ENCODE measurements at regions not wholly inside any gene's neighbourhood (a gene's known extent, or its start where the extent isn't known, plus 50 kb on each side); places are given as distances from the start of the nearest gene placed in this dataset.

GRCh38 chr2:76387294-76387693 lies 676.6 kb upstream of the GCFC2 start:
- H3K4me3 ChIP-seq (ENCODE audit: low read depth in 2 of 2, low read length in 1 of 2) = no peak overlapping the region
- no peak for DNase-seq
- H3K4me2 ChIP-seq = no peak overlapping the region
- WGBS (ENCODE audit: low lambda C conversion rate) = 10% methylated on average over 1 of the region's 1 CpG
- no peak overlapping the region for H2AFZ ChIP-seq (ENCODE audit: low read depth)
- no peaks in the 10 kb centered on the region for H3K79me2 ChIP-seq (ENCODE audit: insufficient read depth)
- H3K4me1 ChIP-seq (ENCODE audit: control insufficient read depth in 1 of 2, insufficient read depth in 2 of 2, low read depth in 1 of 2, low read length in 1 of 2) = no peaks in the 10 kb centered on the region; a peak in 1 of 4 replicates
- CTCF ChIA-PET = no interaction called here
- H3K9me3 ChIP-seq = no peaks in the 10 kb centered on the region
- H3F3A ChIP-seq (replicated peaks; ENCODE audit: insufficient read depth) = no peaks in the 10 kb centered on the region
- H4K20me1 ChIP-seq (ENCODE audit: insufficient read depth) = no peaks in the 10 kb centered on the region
- no peak overlapping the region for H3K9ac ChIP-seq
- no peak for TF ChIP-seq NFIC (IDR thresholded peaks at IDR 0.05; ENCODE audit: borderline replicate concordance)
- TF ChIP-seq USF1 (IDR thresholded peaks at IDR 0.05; ENCODE audit: borderline replicate concordance, low read depth) = no peak
- TF ChIP-seq TEAD4 (IDR thresholded peaks at IDR 0.05; ENCODE audit: borderline replicate concordance, insufficient read depth) = no peak
- no peak for TF ChIP-seq FOSL2 (IDR thresholded peaks at IDR 0.05; ENCODE audit: borderline replicate concordance, low read depth)
- TF ChIP-seq TCF12 (IDR thresholded peaks at IDR 0.05) = no peak
- no peak for TF ChIP-seq REST (IDR thresholded peaks at IDR 0.05; ENCODE audit: low read depth, low read length)
- TF ChIP-seq JUND (IDR thresholded peaks at IDR 0.05) = no peak
- TF ChIP-seq ZBTB33 (IDR thresholded peaks at IDR 0.05; ENCODE audit: borderline replicate concordance, low read depth) = no peak
- TF ChIP-seq CHD2 (IDR thresholded peaks at IDR 0.05; ENCODE audit: low read length, partially characterized antibody) = no peak
- no peak for TF ChIP-seq GABPA (IDR thresholded peaks at IDR 0.05; ENCODE audit: low read depth)
- TF ChIP-seq, protein P1, sequence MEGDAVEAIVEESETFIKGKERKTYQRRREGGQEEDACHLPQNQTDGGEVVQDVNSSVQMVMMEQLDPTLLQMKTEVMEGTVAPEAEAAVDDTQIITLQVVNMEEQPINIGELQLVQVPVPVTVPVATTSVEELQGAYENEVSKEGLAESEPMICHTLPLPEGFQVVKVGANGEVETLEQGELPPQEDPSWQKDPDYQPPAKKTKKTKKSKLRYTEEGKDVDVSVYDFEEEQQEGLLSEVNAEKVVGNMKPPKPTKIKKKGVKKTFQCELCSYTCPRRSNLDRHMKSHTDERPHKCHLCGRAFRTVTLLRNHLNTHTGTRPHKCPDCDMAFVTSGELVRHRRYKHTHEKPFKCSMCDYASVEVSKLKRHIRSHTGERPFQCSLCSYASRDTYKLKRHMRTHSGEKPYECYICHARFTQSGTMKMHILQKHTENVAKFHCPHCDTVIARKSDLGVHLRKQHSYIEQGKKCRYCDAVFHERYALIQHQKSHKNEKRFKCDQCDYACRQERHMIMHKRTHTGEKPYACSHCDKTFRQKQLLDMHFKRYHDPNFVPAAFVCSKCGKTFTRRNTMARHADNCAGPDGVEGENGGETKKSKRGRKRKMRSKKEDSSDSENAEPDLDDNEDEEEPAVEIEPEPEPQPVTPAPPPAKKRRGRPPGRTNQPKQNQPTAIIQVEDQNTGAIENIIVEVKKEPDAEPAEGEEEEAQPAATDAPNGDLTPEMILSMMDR (IDR thresholded peaks at IDR 0.05) = no peak
- TF ChIP-seq MEF2A (IDR thresholded peaks at IDR 0.05; ENCODE audit: borderline replicate concordance, low read depth) = no peak
- no peak for TF ChIP-seq RCOR1 (IDR thresholded peaks at IDR 0.05; ENCODE audit: low read length)
- TF ChIP-seq ELF1 (IDR thresholded peaks at IDR 0.05) = no peak
- TF ChIP-seq EP300 (IDR thresholded peaks at IDR 0.05; ENCODE audit: borderline replicate concordance in 1 of 2, low read depth in 1 of 2, low read length in 1 of 2) = no peak
- no peak for TF ChIP-seq TAF1 (IDR thresholded peaks at IDR 0.05; ENCODE audit: borderline replicate concordance, low read depth, low read length)
- TF ChIP-seq RAD21 (IDR thresholded peaks at IDR 0.05; ENCODE audit: low read length) = no peak
- TF ChIP-seq, protein P2, sequence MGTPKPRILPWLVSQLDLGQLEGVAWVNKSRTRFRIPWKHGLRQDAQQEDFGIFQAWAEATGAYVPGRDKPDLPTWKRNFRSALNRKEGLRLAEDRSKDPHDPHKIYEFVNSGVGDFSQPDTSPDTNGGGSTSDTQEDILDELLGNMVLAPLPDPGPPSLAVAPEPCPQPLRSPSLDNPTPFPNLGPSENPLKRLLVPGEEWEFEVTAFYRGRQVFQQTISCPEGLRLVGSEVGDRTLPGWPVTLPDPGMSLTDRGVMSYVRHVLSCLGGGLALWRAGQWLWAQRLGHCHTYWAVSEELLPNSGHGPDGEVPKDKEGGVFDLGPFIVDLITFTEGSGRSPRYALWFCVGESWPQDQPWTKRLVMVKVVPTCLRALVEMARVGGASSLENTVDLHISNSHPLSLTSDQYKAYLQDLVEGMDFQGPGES (IDR thresholded peaks at IDR 0.05; ENCODE audit: low read depth, low read length) = no peak
- TF ChIP-seq FOXJ3 (CRISPR knock-in tag; IDR thresholded peaks at IDR 0.05) = no peak
- no peaks in the 10 kb centered on the region for H3K27me3 ChIP-seq (ENCODE audit: insufficient read depth)
- H3K36me3 ChIP-seq (replicated peaks in 1 of 2; ENCODE audit: control insufficient read depth in 1 of 2, insufficient read depth in 2 of 2, low read length in 1 of 2) = no peaks in the 10 kb centered on the region
- no peaks in the 10 kb centered on the region for H3K9me2 ChIP-seq
- POLR2A ChIA-PET = no interaction called here
- H3K27ac ChIP-seq (ENCODE audit: low read depth in 2 of 2, low read length in 1 of 2) = no peak overlapping the region
